AG04450 (cell line): ENCODE measurements at regions not wholly inside any gene's neighbourhood (a gene's known extent, or its start where the extent isn't known, plus 50 kb on each side); places are given as distances from the start of the nearest gene placed in this dataset.

Experiments
- CTCF ChIA-PET: fragments of 300-600, 350-600 bp; formaldehyde crosslinking; extraction: SDS; loops from one replicate; lab custom pipeline; 2022; ENCODE audit warnings: antibody characterized with exemption, inconsistent platforms; lab: Charles Lee
- POLR2A ChIA-PET: fragments of 350-600 bp; formaldehyde crosslinking; extraction: SDS; loops from one replicate; lab custom pipeline; 2021; ENCODE audit warnings: antibody characterized with exemption, inconsistent platforms; lab: Yijun Ruan, JAX
- DNase-seq: peaks from one replicate; pipeline ENCODE4 v3.0.0-alpha.2; 2011; ENCODE audit warnings: low read depth, low spot score
- H3K27ac ChIP-seq: one replicate; pipeline ENCODE4 v1.5.1; 2012; ENCODE audit warnings: low read depth, low read length, control low read depth
- H3K27me3 ChIP-seq: one replicate; pipeline ENCODE4 v1.6.0; 2012; ENCODE audit warnings: low read length; ENCODE audit not compliant: control insufficient read depth, insufficient read depth
- H3K4me3 ChIP-seq: 2 replicates; pipeline ENCODE4 v1.5.1; 2011; ENCODE audit warnings: mild to moderate bottlenecking, low read depth, low read length, control low read depth
- H3K9me3 ChIP-seq: 2 replicates; pipeline ENCODE4 v1.5.1; 2012; ENCODE audit warnings: low read length; ENCODE audit not compliant: control insufficient read depth, insufficient read depth
- TF ChIP-seq, protein P1 (sequence below): IDR thresholded peaks from 2 replicates; pipeline ENCODE4 v1.5.1; 2011; ENCODE audit warnings: low read depth, low read length, control low read depth, inconsistent platforms

- H3K27ac ChIP-seq, result no peak overlapping the region
- H3K9me3 ChIP-seq, result no peaks in the 10 kb centered on the region
- H3K27me3 ChIP-seq, result peaks cover 2% of the 10 kb centered on the region
- DNase-seq, result no peak
- POLR2A ChIA-PET, result no interaction called here
- CTCF ChIA-PET, result no interaction called here
- H3K4me3 ChIP-seq, result no peak overlapping the region
- TF ChIP-seq, protein P1, sequence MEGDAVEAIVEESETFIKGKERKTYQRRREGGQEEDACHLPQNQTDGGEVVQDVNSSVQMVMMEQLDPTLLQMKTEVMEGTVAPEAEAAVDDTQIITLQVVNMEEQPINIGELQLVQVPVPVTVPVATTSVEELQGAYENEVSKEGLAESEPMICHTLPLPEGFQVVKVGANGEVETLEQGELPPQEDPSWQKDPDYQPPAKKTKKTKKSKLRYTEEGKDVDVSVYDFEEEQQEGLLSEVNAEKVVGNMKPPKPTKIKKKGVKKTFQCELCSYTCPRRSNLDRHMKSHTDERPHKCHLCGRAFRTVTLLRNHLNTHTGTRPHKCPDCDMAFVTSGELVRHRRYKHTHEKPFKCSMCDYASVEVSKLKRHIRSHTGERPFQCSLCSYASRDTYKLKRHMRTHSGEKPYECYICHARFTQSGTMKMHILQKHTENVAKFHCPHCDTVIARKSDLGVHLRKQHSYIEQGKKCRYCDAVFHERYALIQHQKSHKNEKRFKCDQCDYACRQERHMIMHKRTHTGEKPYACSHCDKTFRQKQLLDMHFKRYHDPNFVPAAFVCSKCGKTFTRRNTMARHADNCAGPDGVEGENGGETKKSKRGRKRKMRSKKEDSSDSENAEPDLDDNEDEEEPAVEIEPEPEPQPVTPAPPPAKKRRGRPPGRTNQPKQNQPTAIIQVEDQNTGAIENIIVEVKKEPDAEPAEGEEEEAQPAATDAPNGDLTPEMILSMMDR, result no peak
These were observed 164.3 kb upstream of the OGFRL1 start for GRCh38 chr6:71124340-71124739.

DNA sequence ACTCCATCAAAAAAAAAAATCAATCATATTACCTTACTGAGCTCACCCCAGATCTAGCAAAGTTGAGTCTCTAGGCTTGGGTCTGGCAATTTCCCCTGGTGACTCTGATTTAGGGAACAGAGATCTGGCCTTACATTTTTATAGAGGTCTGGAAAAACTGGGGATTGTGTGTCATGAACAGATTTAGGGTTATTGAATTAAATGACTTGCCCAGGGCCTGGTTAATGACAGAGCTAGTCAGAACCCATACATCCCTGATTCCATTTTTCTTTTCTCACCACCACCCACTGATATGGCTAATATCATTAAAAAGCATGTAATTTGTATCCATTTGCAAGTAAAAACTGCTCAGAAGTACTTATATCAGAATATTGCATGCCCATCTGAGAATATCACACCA, 163.4 kb upstream of the OGFRL1 start:
- DNase-seq, result no peak
- no peaks in the 10 kb centered on the region for H3K9me3 ChIP-seq
- TF ChIP-seq, protein P1, result no peak
- ChIA-PET POLR2A (no interaction called here), CTCF (no interaction called here)
- H3K27ac ChIP-seq, result no peak overlapping the region
- H3K27me3 ChIP-seq, result peaks cover 2% of the 10 kb centered on the region
- no peak overlapping the region for H3K4me3 ChIP-seq

- CTCF ChIA-PET, result no interaction called here
- POLR2A ChIA-PET, result no interaction called here
- Histone ChIP-seq H3K27me3 (peaks cover 2% of the 10 kb centered on the region), H3K9me3 (no peaks in the 10 kb centered on the region), H3K27ac (no peak overlapping the region), H3K4me3 (no peak overlapping the region)
- DNase-seq, result no peak
- TF ChIP-seq, protein P1, result no peak
These were observed 162.1 kb upstream of the OGFRL1 start for GRCh38 chr6:71126506-71126905.

GRCh38 chr6:71127374-71127773, 161.2 kb upstream of the OGFRL1 start:
- no peak for DNase-seq
- Histone ChIP-seq H3K27ac (no peak overlapping the region), H3K9me3 (no peaks in the 10 kb centered on the region), H3K27me3 (peaks cover 2% of the 10 kb centered on the region), H3K4me3 (no peak overlapping the region)
- ChIA-PET POLR2A (no interaction called here), CTCF (no interaction called here)
- TF ChIP-seq, protein P1, result no peak

DNA sequence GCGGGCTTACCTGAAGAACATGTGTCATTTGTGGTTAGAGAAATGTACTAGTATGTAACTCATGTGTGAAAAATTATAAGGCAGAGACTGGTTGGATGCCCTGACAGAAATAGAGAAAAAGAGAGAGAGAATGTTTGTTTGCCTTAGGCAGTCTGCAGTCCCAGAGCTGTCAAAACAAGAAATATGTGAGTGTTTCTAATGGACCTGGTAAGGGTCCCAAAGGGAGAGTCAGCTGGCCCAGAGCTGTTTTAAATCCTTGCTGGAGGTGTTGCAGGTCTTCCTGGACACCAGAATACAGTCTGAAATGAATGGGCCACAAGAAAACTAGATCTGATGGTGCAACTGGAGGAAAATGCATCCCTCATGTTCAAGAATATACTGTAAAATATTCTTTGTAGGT, 158.3 kb upstream of the OGFRL1 start:
- ChIA-PET CTCF (no interaction called here), POLR2A (no interaction called here)
- TF ChIP-seq, protein P1, result no peak
- DNase-seq, result no peak
- Histone ChIP-seq H3K27ac (no peak overlapping the region), H3K4me3 (no peak overlapping the region), H3K27me3 (peaks cover 2% of the 10 kb centered on the region), H3K9me3 (no peaks in the 10 kb centered on the region)
